ENCODE measurements at regions not wholly inside any gene's neighbourhood (a gene's known extent, or its start where the extent isn't known, plus 50 kb on each side); places are given as distances from the start of the nearest gene placed in this dataset.

GRCh38 chr9:87184956-87185642 lies 237.8 kb upstream of the GAS1 start:
- H3K27me3 ChIP-seq = no peaks in the 10 kb centered on the region
- no peak for TF ChIP-seq CTCF (IDR thresholded peaks at IDR 0.05; ENCODE audit: low read depth, low read length)
- H3K4me3 ChIP-seq = no peak overlapping the region
- no peaks in the 10 kb centered on the region for H3K36me3 ChIP-seq
- no peak overlapping the region for H3K27ac ChIP-seq
- H3K9me3 ChIP-seq (ENCODE audit: low read depth) = no peaks in the 10 kb centered on the region
- peaks cover 1% of the 10 kb centered on the region for H3K4me1 ChIP-seq (ENCODE audit: low read depth)
- peak in 1 of 2 donors; percentile 74 for DNase-seq (ENCODE audit: low read depth in 1 of 2, low spot score in 1 of 2)

- Histone ChIP-seq H3K9me3 (ENCODE audit: low read depth) (no peaks in the 10 kb centered on the region), H3K4me3 (no peak overlapping the region), H3K27ac (no peak overlapping the region), H3K36me3 (no peaks in the 10 kb centered on the region), H3K4me1 (ENCODE audit: low read depth) (no peaks in the 10 kb centered on the region), H3K27me3 (no peaks in the 10 kb centered on the region)
- TF ChIP-seq CTCF (IDR thresholded peaks at IDR 0.05; ENCODE audit: low read depth, low read length) = no peak
- peak in 1 of 2 donors; percentile 59 for DNase-seq (ENCODE audit: low read depth in 1 of 2, low spot score in 1 of 2)
These were observed 240.3 kb upstream of the GAS1 start for GRCh38 chr9:87187656-87188055.

- TF ChIP-seq CTCF (IDR thresholded peaks at IDR 0.05; ENCODE audit: low read depth, low read length) = no peak
- no peak for DNase-seq (ENCODE audit: low read depth in 1 of 2, low spot score in 1 of 2)
- H3K4me3 ChIP-seq = no peak overlapping the region
These were observed 241.7 kb upstream of the GAS1 start for GRCh38 chr9:87189006-87189405.

GRCh38 chr9:87193151-87193550 lies 245.8 kb upstream of the GAS1 start:
- no peak for DNase-seq (ENCODE audit: low read depth in 1 of 2, low spot score in 1 of 2)
- Histone ChIP-seq H3K4me3 (no peak overlapping the region), H3K9me3 (ENCODE audit: low read depth) (no peaks in the 10 kb centered on the region), H3K36me3 (no peaks in the 10 kb centered on the region), H3K4me1 (ENCODE audit: low read depth) (peaks cover 3% of the 10 kb centered on the region), H3K27ac (no peak overlapping the region), H3K27me3 (no peaks in the 10 kb centered on the region)
- no peak for TF ChIP-seq CTCF (IDR thresholded peaks at IDR 0.05; ENCODE audit: low read depth, low read length)

More at GRCh38 chr9:87189006-87189405, 241.7 kb upstream of the GAS1 start:
- Histone ChIP-seq H3K4me1 (ENCODE audit: low read depth) (no peaks in the 10 kb centered on the region), H3K27me3 (no peaks in the 10 kb centered on the region), H3K27ac (no peak overlapping the region), H3K36me3 (no peaks in the 10 kb centered on the region), H3K9me3 (ENCODE audit: low read depth) (no peaks in the 10 kb centered on the region)

- no peaks in the 10 kb centered on the region for H3K36me3 ChIP-seq
- no peak for TF ChIP-seq CTCF (IDR thresholded peaks at IDR 0.05; ENCODE audit: low read depth, low read length)
- H3K27me3 ChIP-seq = no peaks in the 10 kb centered on the region
- no peak overlapping the region for H3K27ac ChIP-seq
- H3K4me3 ChIP-seq = no peak overlapping the region
- no peaks in the 10 kb centered on the region for H3K9me3 ChIP-seq (ENCODE audit: low read depth)
- H3K4me1 ChIP-seq (ENCODE audit: low read depth) = peaks cover 3% of the 10 kb centered on the region
- DNase-seq (ENCODE audit: low read depth in 1 of 2, low spot score in 1 of 2) = peak; percentile 36 to 86
These were observed 246.9 kb upstream of the GAS1 start for GRCh38 chr9:87193925-87194868.

Data from cardiac muscle cell (in vitro differentiated cells and primary cell).